ENCODE measurements at regions not wholly inside any gene's neighbourhood (a gene's known extent, or its start where the extent isn't known, plus 50 kb on each side); places are given as distances from the start of the nearest gene placed in this dataset.

DNA sequence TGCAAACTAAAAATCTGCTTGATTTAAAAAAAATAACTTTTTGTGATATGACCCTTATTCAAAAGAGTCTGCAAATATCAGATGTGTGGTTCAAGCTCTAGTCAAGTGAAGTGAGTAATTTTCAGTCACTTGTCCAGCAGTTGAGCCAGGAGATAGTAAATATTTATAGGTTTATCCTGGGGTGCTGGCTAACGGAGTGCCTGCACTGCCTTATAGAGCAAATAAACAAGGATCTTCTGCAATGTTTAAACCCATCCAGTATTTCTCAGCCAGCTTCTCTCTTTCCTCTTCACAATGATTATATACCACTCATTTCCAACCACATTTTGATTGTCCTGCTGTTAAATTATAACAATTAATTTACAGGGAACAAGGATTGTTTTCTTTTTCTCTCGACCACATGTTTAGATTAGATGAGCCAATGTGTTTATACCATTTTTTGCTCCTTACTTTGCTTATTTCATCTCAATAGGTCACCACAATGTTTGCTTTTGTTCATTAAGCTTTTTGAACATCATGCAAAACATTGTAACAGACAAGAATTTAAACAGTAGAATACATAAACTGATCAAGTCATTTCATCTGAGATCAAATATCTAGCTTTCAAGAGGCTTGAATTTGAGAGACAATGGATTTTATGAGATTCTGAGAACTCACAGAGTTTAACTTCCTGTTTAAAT, 60.3 kb upstream of the GREM2 start:
- DNase-seq (ENCODE audit: low spot score) (no peak), FAIRE-seq (no peak)

DNA sequence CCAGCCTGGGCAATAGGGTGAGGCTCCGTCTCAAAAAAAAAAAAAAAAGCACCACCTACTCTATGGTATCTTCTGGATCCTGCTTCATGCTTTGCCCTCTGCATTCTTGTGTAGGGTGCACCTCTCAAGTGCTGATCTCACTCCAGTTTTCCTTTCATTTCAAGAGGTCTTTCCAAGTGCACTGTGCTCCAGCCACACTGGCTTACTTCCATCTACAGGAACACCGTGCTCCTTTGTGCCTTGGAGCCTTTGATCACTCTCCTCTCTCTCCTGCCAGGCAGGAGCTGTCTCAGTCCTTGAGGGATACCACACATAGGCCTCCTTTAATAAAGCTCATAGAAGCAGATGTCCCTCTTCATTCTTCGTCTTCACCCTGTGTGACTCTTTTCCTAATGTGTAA, 55.4 kb upstream of the GREM2 start:
- FAIRE-seq: no peak
- no peak for DNase-seq (ENCODE audit: low spot score)

DNA sequence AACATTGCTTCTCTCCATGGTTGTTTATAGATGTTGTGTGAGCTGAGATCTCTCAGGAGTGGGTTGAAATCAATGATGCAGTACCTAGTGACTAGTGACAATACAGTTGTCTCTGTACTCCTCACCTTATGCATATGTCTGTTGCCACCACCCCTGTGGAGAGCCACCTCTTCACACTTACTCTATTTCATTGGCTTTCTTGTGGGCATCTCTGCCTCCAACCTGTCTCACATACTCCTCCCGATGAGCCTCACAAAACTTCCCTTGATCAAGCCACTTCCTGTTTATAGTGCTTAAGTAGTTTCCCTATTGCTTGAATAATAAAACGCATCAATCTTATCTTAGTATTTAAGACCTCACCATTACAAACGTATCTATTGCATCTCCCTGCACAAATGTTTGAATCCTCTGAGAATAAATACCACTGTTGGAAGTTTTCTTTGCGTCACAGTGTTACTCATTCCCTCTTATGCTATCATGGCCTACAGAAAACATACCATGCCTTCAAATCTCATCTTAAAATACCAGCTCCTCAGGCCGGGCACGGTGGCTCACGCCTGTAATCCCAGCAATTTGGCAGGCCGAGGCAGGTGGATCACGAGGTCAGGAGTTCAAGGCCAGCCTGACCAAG, 54.7 kb upstream of the GREM2 start:
- no peak for FAIRE-seq
- DNase-seq (ENCODE audit: low spot score): no peak

DNA sequence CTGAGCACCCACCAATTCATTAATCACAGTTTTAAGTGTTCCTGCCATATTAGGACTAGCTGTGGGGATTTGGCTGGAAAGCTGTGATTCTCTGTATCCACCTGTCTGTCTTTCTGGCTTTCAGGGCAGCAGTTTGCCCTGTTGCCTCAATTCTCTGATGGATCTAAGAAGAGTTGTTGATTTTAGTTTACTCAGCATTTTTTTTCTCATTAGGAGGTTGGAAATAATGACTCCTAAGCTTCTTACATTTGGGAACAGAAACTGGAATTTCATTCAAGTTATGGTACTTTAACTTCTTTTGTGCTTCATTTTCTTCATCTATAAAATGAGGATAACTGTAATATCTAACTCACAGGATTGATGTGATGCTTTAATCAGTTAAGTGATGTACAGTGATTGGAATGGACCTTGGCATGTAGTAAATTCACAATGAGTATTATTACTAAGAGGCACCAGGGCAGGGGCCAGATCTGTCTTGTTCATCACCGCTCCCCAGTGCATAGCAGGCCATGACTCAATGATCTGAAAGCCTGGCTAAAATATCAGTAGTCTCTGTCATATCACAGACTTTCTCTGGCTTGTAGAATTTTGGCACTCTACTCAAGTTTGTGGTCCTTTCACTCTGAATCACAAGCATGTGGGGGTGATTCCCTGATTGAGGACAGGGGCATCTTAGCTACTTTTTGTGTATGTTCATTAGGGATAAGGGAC, 51.4 kb upstream of the GREM2 start:
- DNase-seq (ENCODE audit: low spot score) (no peak), FAIRE-seq (no peak)

Measured in urothelium cell line (cell line).